NB4 (cell line): ENCODE measurements at regions not wholly inside any gene's neighbourhood (a gene's known extent, or its start where the extent isn't known, plus 50 kb on each side); places are given as distances from the start of the nearest gene placed in this dataset.
"Not testable (repeated sequence)": the region's sequence is repeated elsewhere in the genome, so short reads cannot be mapped to it uniquely, and the experiment has no call there.

Experiments used
- DNase-seq: peaks from one replicate; pipeline ENCODE4 v3.0.0; 2010; ENCODE audit warnings: low read depth
- H3K4me3 ChIP-seq: one replicate; pipeline ENCODE4 v1.5.1; 2011; ENCODE audit warnings: mild to moderate bottlenecking, low read depth, low read length, moderate library complexity
- MYC ChIP-seq: IDR thresholded peaks from 2 replicates; pipeline ENCODE4 v1.6.1; 2011; ENCODE audit warnings: low read depth, low read length
- POLR2A ChIP-seq: IDR thresholded peaks from 2 replicates; pipeline ENCODE4 v1.6.1; 2011; ENCODE audit warnings: mild to moderate bottlenecking; ENCODE audit not compliant: insufficient read length; ENCODE audit errors: extremely low read depth
- TF ChIP-seq, protein P1 (sequence below): IDR thresholded peaks from 2 replicates; pipeline ENCODE4 v1.6.1; 2011; ENCODE audit warnings: low read depth, low read length
- TF ChIP-seq, protein P2 (sequence below): IDR thresholded peaks from one replicate; pipeline ENCODE4 v1.5.1; 2012; ENCODE audit warnings: low read depth, low read length

DNA sequence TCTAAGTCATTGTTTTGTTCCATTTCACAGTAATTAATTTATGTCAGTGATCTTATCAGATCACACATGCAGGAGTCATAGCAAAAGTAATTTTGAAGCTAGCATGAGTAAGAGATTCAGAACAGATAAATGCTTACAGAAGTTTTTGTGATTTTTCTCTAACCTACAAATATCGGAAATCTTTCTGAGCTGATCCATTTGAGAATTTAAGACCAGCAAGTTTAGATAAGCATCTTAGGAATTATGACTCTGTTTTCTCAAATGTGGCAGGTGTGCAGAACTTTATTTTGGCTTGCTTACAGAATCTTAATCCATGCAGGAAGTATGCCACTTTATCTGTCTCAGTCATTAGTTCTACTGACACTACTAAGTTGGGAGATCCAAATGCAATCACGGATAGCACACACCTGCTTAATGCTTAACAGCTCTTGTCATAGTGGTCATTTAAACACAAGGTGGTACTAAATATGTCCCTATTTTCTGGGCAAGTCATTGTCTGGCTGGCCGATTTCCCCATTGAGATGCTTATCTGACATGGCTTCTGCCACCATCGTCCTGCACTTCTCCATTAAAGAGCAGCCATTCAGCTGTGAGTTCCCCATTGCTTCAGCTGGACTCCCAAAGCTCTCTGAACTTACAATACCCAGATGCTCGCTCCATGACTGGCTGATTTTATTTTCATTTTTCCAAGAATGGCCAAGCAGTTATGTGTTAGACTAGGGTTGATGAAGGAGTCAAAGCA is 305.4 kb upstream of the NUDT12 start:
- DNase-seq: peak; percentile 1
- no peak for TF ChIP-seq POLR2A
- no peak for TF ChIP-seq MYC
- TF ChIP-seq, protein P1, sequence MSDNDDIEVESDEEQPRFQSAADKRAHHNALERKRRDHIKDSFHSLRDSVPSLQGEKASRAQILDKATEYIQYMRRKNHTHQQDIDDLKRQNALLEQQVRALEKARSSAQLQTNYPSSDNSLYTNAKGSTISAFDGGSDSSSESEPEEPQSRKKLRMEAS: no peak
- TF ChIP-seq, protein P2, sequence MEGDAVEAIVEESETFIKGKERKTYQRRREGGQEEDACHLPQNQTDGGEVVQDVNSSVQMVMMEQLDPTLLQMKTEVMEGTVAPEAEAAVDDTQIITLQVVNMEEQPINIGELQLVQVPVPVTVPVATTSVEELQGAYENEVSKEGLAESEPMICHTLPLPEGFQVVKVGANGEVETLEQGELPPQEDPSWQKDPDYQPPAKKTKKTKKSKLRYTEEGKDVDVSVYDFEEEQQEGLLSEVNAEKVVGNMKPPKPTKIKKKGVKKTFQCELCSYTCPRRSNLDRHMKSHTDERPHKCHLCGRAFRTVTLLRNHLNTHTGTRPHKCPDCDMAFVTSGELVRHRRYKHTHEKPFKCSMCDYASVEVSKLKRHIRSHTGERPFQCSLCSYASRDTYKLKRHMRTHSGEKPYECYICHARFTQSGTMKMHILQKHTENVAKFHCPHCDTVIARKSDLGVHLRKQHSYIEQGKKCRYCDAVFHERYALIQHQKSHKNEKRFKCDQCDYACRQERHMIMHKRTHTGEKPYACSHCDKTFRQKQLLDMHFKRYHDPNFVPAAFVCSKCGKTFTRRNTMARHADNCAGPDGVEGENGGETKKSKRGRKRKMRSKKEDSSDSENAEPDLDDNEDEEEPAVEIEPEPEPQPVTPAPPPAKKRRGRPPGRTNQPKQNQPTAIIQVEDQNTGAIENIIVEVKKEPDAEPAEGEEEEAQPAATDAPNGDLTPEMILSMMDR: no peak
- H3K4me3 ChIP-seq: no peak overlapping the region

DNA sequence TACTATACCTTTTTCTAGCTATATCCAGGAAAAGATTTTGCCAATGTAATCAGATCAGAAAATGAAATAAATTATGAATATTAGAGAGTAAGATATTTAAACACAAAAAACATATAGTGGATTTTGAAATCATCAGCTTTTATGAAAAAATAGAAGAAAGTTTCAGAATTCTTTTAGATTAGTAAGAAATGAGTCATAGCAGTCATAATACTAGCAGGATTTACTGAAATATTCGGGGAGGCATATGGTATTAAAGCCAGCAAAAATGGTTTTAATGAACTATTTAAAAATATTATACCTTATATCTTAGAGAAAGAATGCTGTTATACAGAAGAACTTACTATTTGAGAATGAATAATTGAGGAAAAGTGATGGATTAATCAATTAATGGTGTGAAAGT is 303.6 kb upstream of the NUDT12 start:
- TF ChIP-seq, protein P2: no peak
- TF ChIP-seq, protein P1: no peak
- TF ChIP-seq MYC (no peak), POLR2A (no peak)
- H3K4me3 ChIP-seq: no peak overlapping the region
- no peak for DNase-seq

DNA sequence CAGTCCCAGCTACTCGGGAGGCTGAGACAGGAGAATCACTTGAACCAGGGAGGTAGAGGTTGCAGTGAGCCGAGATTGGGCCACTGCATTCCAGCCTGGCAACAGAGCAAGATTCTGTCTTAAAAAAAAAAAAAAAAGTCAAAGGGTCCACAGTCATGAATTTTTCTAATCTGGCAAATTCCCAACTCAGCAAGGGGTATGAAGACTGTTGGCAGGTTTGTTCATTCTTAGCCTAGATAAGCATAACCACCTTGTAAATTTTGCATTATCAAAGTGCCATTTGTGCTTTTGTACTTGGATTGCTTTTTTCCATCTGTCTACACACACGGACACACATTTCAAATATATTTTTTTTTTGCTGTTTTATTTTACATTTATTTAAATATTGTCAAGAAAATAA is 299.8 kb upstream of the NUDT12 start:
- TF ChIP-seq, protein P2: no peak
- no peak for TF ChIP-seq POLR2A
- no peak for TF ChIP-seq MYC
- TF ChIP-seq, protein P1: no peak
- H3K4me3 ChIP-seq: no peak overlapping the region
- no peak for DNase-seq

DNA sequence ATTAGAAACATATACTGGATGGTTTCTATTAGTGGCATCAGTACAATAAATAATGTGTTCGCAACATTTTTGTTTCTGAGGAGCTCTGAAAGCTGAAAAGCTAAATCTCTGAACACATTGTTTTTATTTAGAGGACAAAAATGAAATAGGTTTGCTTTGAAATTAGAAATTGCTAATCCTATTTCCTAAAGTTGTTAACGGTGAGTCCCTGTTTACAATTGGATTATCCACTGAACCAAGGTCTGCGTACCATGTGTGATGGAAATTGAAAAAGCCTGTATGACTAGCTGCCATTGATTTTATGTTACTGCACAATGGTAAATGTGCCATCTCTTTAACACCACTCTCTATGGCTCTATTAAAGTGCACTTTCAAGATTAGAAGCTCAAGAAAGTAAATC is 297.7 kb upstream of the NUDT12 start:
- no peak for DNase-seq
- TF ChIP-seq, protein P2: no peak
- TF ChIP-seq, protein P1: no peak
- no peak for TF ChIP-seq MYC
- TF ChIP-seq POLR2A: no peak
- H3K4me3 ChIP-seq: no peak overlapping the region

DNA sequence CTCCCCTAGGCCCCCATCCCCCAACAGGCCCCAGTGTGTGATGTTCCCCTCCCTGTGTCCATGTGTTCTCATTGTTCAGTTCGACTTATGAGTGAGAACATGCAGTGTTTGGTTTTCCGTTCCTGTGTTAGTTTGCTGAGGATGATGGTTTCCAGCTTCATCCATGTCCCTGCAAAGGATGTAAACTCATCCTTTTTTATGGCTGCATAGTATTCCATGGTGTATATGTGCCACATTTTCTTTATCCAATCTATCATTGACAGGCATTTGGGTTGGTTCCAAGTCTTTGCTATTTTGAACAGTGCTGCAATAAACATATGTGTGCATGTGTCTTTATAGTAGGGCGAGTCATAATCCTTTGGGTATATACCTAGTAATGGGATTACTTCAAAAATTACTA is 295.8 kb upstream of the NUDT12 start:
- not testable (repeated sequence) for DNase-seq

DNA sequence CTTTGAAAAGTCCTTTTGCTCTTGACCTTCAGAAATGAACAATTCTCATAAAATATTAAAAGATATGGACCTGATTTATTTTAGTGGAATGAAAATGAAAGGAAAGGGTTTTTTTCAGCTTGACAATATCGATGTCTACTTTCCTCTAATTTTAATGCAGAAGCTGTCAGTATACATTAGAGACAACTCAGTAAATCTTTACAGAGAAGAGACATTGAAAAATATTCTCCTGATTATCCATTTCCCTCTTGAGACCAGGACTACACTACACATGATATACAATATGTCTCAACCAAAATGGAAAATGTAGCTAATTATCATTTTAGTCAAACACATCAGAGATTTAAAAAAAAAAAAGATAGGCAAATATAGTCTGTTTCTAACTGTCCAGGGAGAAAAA is 288.5 kb upstream of the NUDT12 start:
- TF ChIP-seq MYC (no peak), POLR2A (no peak)
- TF ChIP-seq, protein P2: no peak
- TF ChIP-seq, protein P1: no peak
- no peak for DNase-seq

More for the DNA sequence above, 295.8 kb upstream of the NUDT12 start:
- not testable (repeated sequence) for H3K4me3 ChIP-seq

More for the DNA sequence above, 288.5 kb upstream of the NUDT12 start:
- H3K4me3 ChIP-seq: no peak overlapping the region
